GM15510 (cell line): ENCODE measurements at regions not wholly inside any gene's neighbourhood (a gene's known extent, or its start where the extent isn't known, plus 50 kb on each side); places are given as distances from the start of the nearest gene placed in this dataset.

Source experiments
- POLR2A ChIP-seq: IDR thresholded peaks from 3 replicates; pipeline ENCODE4 v1.6.1; 2011; ENCODE audit warnings: borderline replicate concordance; ENCODE audit not compliant: insufficient read length; ENCODE audit errors: extremely low read depth

DNA sequence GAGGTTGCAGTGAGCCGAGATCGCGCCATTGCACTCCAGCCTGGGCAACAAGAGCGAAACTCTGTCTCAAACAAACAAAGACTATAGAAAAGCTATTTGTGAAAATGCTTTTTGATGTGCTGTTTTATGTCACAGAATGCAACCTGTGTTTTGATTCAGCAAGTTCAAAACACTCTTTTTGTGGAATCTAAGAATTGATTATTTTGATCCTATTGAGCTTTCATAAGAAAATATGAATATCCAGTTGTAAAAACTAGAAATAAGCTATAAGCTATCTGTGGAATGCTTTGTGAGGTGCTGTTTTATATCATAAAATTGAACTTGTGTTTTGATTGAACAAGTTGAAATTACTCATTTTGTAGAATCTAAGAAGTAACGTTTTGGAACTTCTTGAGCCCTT, 110.7 kb upstream of the VPREB1 start:
- TF ChIP-seq POLR2A, result no peak

DNA sequence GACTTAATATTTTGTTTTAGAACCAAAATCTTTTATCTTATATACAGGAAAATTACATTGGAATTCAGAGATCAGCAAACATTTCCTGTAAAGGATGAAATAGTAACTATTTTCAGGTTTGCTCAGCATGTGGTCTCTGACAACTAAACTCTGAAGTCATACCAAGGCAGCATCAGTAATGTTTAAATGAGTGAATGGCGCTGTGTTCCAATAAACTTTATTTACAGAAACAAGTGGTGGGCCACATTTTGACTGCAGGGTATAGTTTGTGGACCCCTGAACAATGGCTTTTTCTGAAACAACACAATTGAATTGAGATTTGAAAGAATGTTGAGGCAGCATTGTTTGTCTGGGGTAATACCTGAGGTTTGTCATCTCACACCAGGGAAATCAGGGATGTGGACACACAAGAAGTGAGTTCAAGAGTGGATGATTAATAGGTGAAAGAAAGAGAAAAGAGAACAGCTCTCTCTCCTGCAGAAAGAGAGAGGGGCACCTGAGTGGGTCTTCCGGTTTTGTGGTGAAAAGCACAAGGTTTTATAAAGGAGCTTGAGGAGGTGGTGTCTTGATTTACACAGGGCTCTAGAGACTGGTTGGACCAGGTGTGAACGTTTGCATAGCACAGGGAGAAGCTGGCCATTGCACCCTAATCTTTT, 113.5 kb upstream of the VPREB1 start:
- TF ChIP-seq POLR2A, result no peak

GRCh38 chr22:22129387-22129786, 115.2 kb upstream of the VPREB1 start:
- no peak for TF ChIP-seq POLR2A

- no peak for TF ChIP-seq POLR2A
Observed at GRCh38 chr22:22128440-22128839, 116.1 kb upstream of the VPREB1 start.

DNA sequence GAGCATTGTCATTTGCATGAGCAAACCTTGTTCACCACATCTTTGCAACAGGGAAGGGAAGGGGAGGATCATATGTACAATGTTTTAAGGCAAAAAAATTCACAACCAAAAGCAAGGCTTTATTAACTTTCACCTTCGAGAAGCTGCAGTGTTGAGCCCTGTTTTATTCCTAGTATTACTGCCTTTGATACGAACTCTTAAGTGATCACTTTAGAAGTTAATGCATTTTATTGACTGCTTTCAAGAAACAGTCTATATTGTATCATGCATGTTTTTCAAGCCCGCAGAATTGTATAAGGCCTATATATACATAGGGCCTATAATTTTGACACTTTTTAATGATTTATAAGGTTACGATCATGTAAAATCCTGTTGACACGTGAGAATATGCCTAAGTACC, 117.5 kb upstream of the VPREB1 start:
- no peak for TF ChIP-seq POLR2A

DNA sequence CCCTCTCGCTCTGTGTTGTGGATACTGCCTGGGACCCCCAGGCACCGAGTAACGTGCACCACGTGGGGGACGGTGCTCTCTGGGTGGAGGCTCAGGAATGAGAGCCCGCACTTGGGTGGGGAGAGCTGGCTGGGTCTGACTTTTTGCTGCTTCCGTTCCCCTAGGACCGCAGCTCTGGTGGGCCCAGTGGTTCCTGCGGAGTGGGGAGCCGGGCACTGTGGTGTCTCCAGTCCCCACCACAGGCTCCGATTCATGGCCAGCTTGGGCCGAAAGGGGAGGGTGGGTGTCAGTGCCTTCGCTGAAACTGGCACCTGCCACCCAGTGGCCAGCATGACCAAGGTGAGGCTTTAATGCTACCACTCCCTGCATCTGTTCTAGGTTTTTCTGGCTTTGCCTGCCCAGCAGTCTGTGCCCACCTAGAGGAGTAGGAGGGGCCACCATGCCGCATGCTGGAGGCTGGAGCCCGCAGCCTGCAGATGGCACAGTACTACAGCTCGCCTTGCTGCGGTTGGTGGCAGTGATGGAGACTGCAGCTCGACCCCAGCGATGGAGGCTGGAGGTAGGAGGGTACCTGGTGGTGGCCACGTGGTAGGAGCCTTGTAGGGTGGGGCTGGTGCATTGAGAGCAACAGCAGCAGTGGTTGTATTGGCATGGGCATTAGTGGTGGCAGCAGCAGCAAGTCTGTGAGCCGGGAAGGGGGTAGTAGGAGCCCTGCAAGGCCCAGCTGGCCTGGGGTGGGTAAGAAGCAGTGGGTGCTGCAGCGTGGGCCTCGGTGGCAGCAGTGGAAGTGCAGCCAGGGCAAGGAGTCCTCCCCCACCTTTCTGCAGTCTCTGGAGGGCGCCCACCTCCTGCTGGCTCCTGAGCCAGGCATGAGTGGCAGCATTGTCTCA, 118.8 kb upstream of the VPREB1 start:
- TF ChIP-seq POLR2A, result no peak

DNA sequence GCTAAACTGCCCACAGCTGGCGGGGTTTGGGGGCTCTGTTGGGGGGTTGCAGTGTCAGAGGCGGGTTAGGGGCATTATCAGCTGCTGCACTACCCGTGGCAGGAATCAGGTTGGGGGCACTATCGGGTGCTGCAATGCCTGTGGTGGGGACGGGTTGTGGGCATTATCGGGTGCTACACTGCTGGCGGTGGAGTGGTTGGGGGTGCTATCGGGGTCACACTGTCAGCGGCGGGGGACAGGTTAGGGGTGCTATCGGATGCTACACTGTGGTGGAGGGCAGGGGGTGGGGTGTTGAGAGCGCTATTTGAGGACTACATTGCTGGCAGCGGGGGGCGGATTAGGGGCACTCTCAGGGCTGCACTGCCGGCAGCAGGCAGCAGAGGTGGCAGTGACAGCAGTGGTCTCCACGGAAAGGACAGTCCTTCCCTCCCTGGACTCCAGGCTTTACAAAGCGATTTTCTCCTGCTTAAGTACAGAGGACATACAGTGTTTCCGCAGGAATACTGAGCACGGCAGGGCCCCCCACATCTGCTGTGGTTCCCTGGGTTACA, 119.5 kb upstream of the VPREB1 start:
- TF ChIP-seq POLR2A, result no peak

DNA sequence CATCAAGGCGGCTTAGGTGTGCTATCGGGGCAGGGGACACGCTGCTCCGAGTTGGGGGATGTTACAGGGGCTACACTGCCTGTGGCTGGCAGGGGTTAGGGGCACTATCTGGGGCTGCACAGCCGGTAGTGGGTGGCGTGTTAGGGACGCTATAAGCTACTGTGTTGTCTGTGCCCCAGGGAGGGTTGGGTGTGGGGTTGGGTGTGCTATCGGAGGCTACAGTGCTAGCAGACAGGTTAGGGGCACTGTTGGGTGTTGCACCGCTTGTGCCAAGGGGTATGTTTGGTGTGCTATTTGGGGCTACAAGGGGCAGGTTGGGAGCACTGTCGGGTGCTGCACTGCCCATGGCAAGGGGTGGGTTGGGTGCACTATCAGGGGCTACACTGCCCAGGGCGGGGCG, 120.2 kb upstream of the VPREB1 start:
- TF ChIP-seq POLR2A, result no peak

- no peak for TF ChIP-seq POLR2A
Observed at GRCh38 chr22:22123960-22124278, 120.7 kb upstream of the VPREB1 start.

GRCh38 chr22:22123118-22123959, 121.2 kb upstream of the VPREB1 start:
- no peak for TF ChIP-seq POLR2A

GRCh38 chr22:22122348-22123117, 122.1 kb upstream of the VPREB1 start:
- no peak for TF ChIP-seq POLR2A

- no peak for TF ChIP-seq POLR2A
Observed at GRCh38 chr22:22121445-22121844, 123.1 kb upstream of the VPREB1 start.

GRCh38 chr22:22120160-22120559, 124.4 kb upstream of the VPREB1 start:
- TF ChIP-seq POLR2A, result no peak

- no peak for TF ChIP-seq POLR2A
Observed at GRCh38 chr22:22118987-22119386, 125.6 kb upstream of the VPREB1 start.
